Fibroblast of villous mesenchyme (primary cell): ENCODE measurements at regions not wholly inside any gene's neighbourhood (a gene's known extent, or its start where the extent isn't known, plus 50 kb on each side); places are given as distances from the start of the nearest gene placed in this dataset.

Source experiments
- DNase-seq: peaks from one replicate; pipeline ENCODE4 v3.0.0-alpha.2; 2010; ENCODE audit warnings: low read depth
- H3K4me3 ChIP-seq: 2 replicates; pipeline ENCODE4 v1.5.1; 2011; ENCODE audit warnings: low read depth, mild to moderate bottlenecking, low read length
- CTCF ChIP-seq: IDR thresholded peaks from 2 replicates; pipeline ENCODE4 v1.5.1; 2012; ENCODE audit warnings: low read depth, mild to moderate bottlenecking, low read length; ENCODE audit not compliant: insufficient read depth

- DNase-seq: no peak
- TF ChIP-seq CTCF: no peak
- no peak overlapping the region for H3K4me3 ChIP-seq
These were observed 146.0 kb upstream of the SH3BP4 start for GRCh38 chr2:234805836-234806235.

GRCh38 chr2:234804704-234805103, 147.1 kb upstream of the SH3BP4 start:
- H3K4me3 ChIP-seq: no peak overlapping the region
- DNase-seq: no peak
- no peak for TF ChIP-seq CTCF

- TF ChIP-seq CTCF: no peak
- H3K4me3 ChIP-seq: no peak overlapping the region
- DNase-seq: no peak
These were observed 149.0 kb upstream of the SH3BP4 start for GRCh38 chr2:234802845-234803171.

GRCh38 chr2:234802071-234802844, 149.6 kb upstream of the SH3BP4 start:
- no peak overlapping the region for H3K4me3 ChIP-seq
- TF ChIP-seq CTCF: no peak
- DNase-seq: no peak

GRCh38 chr2:234797566-234798250, 154.1 kb upstream of the SH3BP4 start:
- no peak for TF ChIP-seq CTCF
- no peak overlapping the region for H3K4me3 ChIP-seq
- no peak for DNase-seq

GRCh38 chr2:234796045-234796591, 155.7 kb upstream of the SH3BP4 start:
- no peak for TF ChIP-seq CTCF
- H3K4me3 ChIP-seq: no peak overlapping the region
- peak; percentile 79 for DNase-seq
